Mucosa of stomach (tissue), 1 donor: ENCODE measurements at regions not wholly inside any gene's neighbourhood (a gene's known extent, or its start where the extent isn't known, plus 50 kb on each side); places are given as distances from the start of the nearest gene placed in this dataset.

Experiments
- H3K27me3 ChIP-seq: one replicate; pipeline ENCODE4 v1.7.0; 2013; ENCODE audit warnings: mild to moderate bottlenecking, low read length; ENCODE audit not compliant: control insufficient read depth, insufficient read depth
- H3K36me3 ChIP-seq: one replicate; pipeline ENCODE4 v1.7.0; 2013; ENCODE audit warnings: low read length; ENCODE audit not compliant: control insufficient read depth, insufficient read depth
- H3K4me1 ChIP-seq: one replicate; pipeline ENCODE4 v1.7.0; 2013; ENCODE audit warnings: mild to moderate bottlenecking, low read length; ENCODE audit not compliant: control insufficient read depth, insufficient read depth
- H3K4me3 ChIP-seq: one replicate; pipeline ENCODE4 v1.7.0; 2013; ENCODE audit warnings: low read length
- H3K9ac ChIP-seq: one replicate; pipeline ENCODE4 v1.7.0; 2013; ENCODE audit warnings: mild to moderate bottlenecking, low read length, moderate library complexity
- H3K9me3 ChIP-seq: one replicate; pipeline ENCODE4 v1.7.0; 2013; ENCODE audit warnings: mild to moderate bottlenecking, low read length, moderate library complexity; ENCODE audit not compliant: control insufficient read depth
- donor health status: Pancreatic carcinoma.

GRCh38 chr4:32136081-32136787, 1416.1 kb downstream of the PCDH7 start:
- Histone ChIP-seq H3K4me1 (no peaks in the 10 kb centered on the region), H3K9me3 (no peaks in the 10 kb centered on the region), H3K4me3 (no peak overlapping the region), H3K27me3 (no peaks in the 10 kb centered on the region), H3K36me3 (no peaks in the 10 kb centered on the region), H3K9ac (no peak overlapping the region)

GRCh38 chr4:32140636-32141035, 1420.5 kb downstream of the PCDH7 start:
- no peaks in the 10 kb centered on the region for H3K4me1 ChIP-seq

GRCh38 chr4:32142075-32142474, 1421.9 kb downstream of the PCDH7 start:
- H3K9me3 ChIP-seq = no peaks in the 10 kb centered on the region
- H3K9ac ChIP-seq = no peak overlapping the region
- H3K36me3 ChIP-seq = no peaks in the 10 kb centered on the region
- no peak overlapping the region for H3K4me3 ChIP-seq
- H3K27me3 ChIP-seq = no peaks in the 10 kb centered on the region
- no peaks in the 10 kb centered on the region for H3K4me1 ChIP-seq

More at GRCh38 chr4:32140636-32141035, 1420.5 kb downstream of the PCDH7 start:
- no peaks in the 10 kb centered on the region for H3K27me3 ChIP-seq
- no peak overlapping the region for H3K4me3 ChIP-seq
- no peak overlapping the region for H3K9ac ChIP-seq
- no peaks in the 10 kb centered on the region for H3K9me3 ChIP-seq
- no peaks in the 10 kb centered on the region for H3K36me3 ChIP-seq

- H3K4me3 ChIP-seq = no peak overlapping the region
- no peaks in the 10 kb centered on the region for H3K27me3 ChIP-seq
- H3K9me3 ChIP-seq = no peaks in the 10 kb centered on the region
- H3K36me3 ChIP-seq = no peaks in the 10 kb centered on the region
- no peaks in the 10 kb centered on the region for H3K4me1 ChIP-seq
- H3K9ac ChIP-seq = no peak overlapping the region
Measured at GRCh38 chr4:32145987-32146386, 1425.8 kb downstream of the PCDH7 start.

GRCh38 chr4:32147446-32148085, 1427.4 kb downstream of the PCDH7 start:
- no peak overlapping the region for H3K9ac ChIP-seq
- H3K36me3 ChIP-seq = no peaks in the 10 kb centered on the region
- no peak overlapping the region for H3K4me3 ChIP-seq
- no peaks in the 10 kb centered on the region for H3K9me3 ChIP-seq
- H3K27me3 ChIP-seq = no peaks in the 10 kb centered on the region
- H3K4me1 ChIP-seq = no peaks in the 10 kb centered on the region

GRCh38 chr4:32148111-32148666, 1428.0 kb downstream of the PCDH7 start:
- H3K27me3 ChIP-seq = no peaks in the 10 kb centered on the region
- no peaks in the 10 kb centered on the region for H3K4me1 ChIP-seq
- H3K36me3 ChIP-seq = no peaks in the 10 kb centered on the region
- no peaks in the 10 kb centered on the region for H3K9me3 ChIP-seq
- no peak overlapping the region for H3K4me3 ChIP-seq
- no peak overlapping the region for H3K9ac ChIP-seq

GRCh38 chr4:32158961-32159360, 1438.8 kb downstream of the PCDH7 start:
- Histone ChIP-seq H3K27me3 (no peaks in the 10 kb centered on the region), H3K9ac (no peak overlapping the region), H3K4me1 (no peaks in the 10 kb centered on the region), H3K9me3 (no peaks in the 10 kb centered on the region), H3K36me3 (no peaks in the 10 kb centered on the region), H3K4me3 (no peak overlapping the region)

- Histone ChIP-seq H3K36me3 (no peaks in the 10 kb centered on the region), H3K9ac (no peak overlapping the region), H3K27me3 (no peaks in the 10 kb centered on the region), H3K9me3 (no peaks in the 10 kb centered on the region), H3K4me1 (no peaks in the 10 kb centered on the region), H3K4me3 (no peak overlapping the region)
Measured at GRCh38 chr4:32161392-32161791, 1441.2 kb downstream of the PCDH7 start.

- Histone ChIP-seq H3K4me3 (no peak overlapping the region), H3K4me1 (no peaks in the 10 kb centered on the region), H3K27me3 (no peaks in the 10 kb centered on the region), H3K36me3 (no peaks in the 10 kb centered on the region), H3K9ac (no peak overlapping the region), H3K9me3 (no peaks in the 10 kb centered on the region)
Measured at GRCh38 chr4:32163125-32163524, 1443.0 kb downstream of the PCDH7 start.

- Histone ChIP-seq H3K27me3 (no peaks in the 10 kb centered on the region), H3K9ac (no peak overlapping the region), H3K4me1 (no peaks in the 10 kb centered on the region), H3K36me3 (no peaks in the 10 kb centered on the region), H3K4me3 (no peak overlapping the region), H3K9me3 (no peaks in the 10 kb centered on the region)
Measured at GRCh38 chr4:32169841-32170240, 1449.7 kb downstream of the PCDH7 start.

- Histone ChIP-seq H3K27me3 (no peaks in the 10 kb centered on the region), H3K4me1 (no peaks in the 10 kb centered on the region), H3K9ac (no peak overlapping the region), H3K4me3 (no peak overlapping the region), H3K36me3 (no peaks in the 10 kb centered on the region), H3K9me3 (no peaks in the 10 kb centered on the region)
Measured at GRCh38 chr4:32172086-32172485, 1451.9 kb downstream of the PCDH7 start.

GRCh38 chr4:32172761-32173160, 1452.6 kb downstream of the PCDH7 start:
- Histone ChIP-seq H3K9ac (no peak overlapping the region), H3K4me3 (no peak overlapping the region), H3K27me3 (no peaks in the 10 kb centered on the region), H3K9me3 (no peaks in the 10 kb centered on the region), H3K36me3 (no peaks in the 10 kb centered on the region), H3K4me1 (no peaks in the 10 kb centered on the region)
